Fibroblast of skin of back (primary cell): ENCODE measurements at regions not wholly inside any gene's neighbourhood (a gene's known extent, or its start where the extent isn't known, plus 50 kb on each side); places are given as distances from the start of the nearest gene placed in this dataset.
A peak's percentile ranks its signal among the peaks of the same experiment; 100 is the strongest.

Experiments
- DNase-seq: peaks from one replicate; pipeline ENCODE4 v3.0.0-alpha.2; 2013

DNA sequence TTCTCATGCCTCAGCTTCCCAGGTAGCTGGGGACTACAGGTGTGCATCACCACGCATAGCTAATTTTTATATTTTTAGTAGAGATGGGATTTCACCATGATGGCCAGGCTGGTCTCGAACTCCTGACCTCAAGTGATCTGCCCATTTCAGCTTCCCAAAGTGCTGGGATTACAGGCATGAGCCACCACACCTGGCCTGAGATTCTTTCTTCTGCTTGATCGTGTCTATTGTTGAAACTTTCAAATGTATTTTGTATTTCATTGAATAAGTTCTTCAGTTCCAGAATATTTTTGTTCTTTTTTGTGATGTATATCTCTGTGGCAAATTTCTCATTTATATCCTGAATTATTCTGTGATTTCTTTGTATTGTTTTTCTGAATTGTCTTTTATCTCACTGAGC is 1063.3 kb upstream of the WWC1 start:
- DNase-seq = no peak

DNA sequence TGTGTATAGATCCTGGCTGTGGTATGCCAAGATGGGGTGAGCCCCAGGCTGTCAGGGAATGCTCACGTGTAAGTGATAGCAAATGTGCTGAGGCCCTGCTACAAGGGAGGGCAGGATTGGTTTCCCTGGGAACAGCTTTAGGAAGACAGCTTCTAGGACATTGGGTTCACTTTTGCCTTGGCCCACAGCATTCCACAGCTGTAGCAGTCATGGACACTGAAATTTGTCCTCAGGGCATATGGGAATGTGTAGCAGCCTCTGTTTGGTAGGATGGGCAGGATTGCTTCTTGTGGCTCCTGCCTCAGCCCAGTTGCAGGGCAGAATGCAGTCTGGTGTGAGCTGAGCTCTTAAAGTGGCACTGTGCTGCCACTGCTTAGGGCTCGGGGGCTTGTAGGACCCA is 1061.7 kb upstream of the WWC1 start:
- DNase-seq = peak; percentile 17

- DNase-seq = no peak
Measured at GRCh38 chr5:167230414-167230813, 1061.0 kb upstream of the WWC1 start.

- DNase-seq = peak; percentile 19
Measured at GRCh38 chr5:167232675-167233311, 1058.7 kb upstream of the WWC1 start.

DNA sequence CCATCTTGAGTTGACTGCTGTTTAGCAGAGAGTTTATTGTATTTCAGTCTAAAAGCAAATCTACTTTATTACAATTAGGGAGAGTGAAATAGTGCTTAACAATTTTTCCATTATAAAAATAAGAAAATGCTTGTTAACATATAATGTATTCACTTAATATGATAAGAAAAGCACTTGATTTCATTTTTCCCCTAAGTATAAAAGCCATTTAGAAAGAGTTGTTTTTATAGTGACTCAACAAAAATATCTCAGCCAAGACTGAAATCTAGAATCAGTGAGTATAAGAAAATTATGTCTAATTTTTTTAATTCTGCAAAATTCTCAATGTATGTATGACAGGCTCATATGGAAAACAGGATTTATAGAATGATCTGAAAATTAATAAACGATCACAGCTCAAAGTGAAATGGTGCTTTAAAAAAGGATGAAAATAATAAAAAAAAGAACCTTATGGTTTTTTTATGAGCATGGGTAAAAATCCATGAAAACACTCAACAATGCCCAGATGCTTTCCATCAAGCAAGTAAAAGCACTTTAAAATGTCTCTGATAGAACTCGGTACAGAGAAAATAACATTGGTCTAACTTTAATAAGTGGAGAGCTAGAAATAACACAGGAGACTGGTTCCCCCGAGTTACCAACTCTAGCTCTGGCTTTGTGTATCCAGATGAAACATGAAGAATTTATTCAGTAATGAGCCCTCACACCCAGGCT is 1057.8 kb upstream of the WWC1 start:
- DNase-seq = peak; percentile 52

- no peak for DNase-seq
Measured at GRCh38 chr5:167241436-167242067, 1049.9 kb upstream of the WWC1 start.

GRCh38 chr5:167242701-167243100 is 1048.7 kb upstream of the WWC1 start:
- no peak for DNase-seq

DNA sequence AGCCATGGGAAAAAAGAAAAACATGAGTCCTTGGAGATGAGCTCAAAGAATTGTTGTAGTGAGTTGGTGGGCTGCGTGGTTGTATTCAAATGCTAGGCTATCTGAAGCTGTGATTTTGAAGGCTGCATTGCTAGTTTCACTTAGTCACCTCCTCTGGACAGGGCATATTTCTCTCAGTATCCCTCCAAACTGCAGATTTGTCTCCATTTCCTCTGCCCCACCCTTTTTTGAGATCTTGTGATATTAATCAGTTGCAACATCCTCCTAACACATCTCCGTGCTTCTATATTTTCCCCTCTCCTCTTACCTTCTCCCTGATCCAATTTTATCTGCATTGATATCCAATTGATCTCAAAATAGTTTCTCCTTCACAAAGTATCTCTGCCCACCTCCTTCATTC is 1048.0 kb upstream of the WWC1 start:
- DNase-seq = no peak

GRCh38 chr5:167244583-167244982 is 1046.9 kb upstream of the WWC1 start:
- DNase-seq = peak; percentile 33

DNA sequence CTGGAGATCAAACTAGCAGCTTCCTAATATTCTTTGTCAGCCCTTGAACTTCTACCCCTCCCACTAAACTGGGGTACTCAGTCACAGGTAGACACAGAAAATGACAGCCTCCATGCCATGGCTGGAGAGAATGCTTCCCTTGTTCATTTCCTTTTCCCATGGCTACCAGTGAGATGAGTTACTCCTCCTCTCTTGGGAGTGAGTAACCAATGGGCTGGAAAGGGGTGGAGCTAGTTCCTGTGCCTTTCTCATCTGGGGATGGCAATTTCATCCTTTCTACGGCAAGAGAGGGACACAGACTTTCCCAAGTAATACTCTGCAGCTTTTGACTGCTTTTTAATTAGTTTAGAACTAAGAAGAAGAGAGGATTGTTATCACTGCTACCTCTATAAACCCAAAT is 1045.6 kb upstream of the WWC1 start:
- DNase-seq = peak; percentile 39

- DNase-seq = peak; percentile 29
Measured at GRCh38 chr5:167247816-167248215, 1043.6 kb upstream of the WWC1 start.

DNA sequence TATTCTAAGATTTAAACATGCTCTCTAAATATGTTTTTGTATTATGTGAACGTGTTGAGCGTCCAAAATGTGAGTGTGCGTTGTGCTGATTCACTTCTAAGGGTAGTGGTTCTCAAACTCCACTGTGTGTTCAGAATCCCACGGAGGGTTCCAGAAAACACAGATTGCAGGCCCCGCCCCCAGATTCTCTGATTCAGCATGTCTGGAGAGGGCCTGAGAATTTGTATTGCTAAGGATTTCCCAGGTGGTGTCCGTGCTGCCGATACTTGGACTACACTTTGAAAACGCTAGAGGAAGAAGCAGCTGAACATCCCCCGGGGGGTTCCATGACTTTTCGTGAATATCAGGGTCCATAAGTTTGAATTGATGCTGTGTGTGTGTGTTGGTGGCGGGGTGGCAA is 1043.2 kb upstream of the WWC1 start:
- peak; percentile 23 for DNase-seq

DNA sequence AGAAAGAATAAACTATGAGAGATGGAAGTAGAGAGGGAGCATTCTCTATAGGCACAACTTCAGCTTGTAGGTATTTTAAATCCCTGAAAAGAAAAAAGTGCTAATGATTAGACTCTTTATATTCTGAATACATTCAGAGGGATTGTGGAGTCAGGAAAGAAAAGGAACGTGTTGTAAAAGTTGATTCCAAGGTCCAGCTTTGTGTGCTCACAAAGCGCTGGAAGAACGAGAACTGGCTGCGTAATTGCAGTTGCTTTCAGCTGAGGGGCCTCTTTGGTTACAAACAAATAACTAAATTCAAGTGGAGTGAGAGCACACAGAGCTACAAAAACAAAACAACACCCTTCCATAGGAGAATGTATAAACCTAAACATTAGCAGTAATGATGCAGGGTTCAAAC is 1040.4 kb upstream of the WWC1 start:
- DNase-seq = no peak

DNA sequence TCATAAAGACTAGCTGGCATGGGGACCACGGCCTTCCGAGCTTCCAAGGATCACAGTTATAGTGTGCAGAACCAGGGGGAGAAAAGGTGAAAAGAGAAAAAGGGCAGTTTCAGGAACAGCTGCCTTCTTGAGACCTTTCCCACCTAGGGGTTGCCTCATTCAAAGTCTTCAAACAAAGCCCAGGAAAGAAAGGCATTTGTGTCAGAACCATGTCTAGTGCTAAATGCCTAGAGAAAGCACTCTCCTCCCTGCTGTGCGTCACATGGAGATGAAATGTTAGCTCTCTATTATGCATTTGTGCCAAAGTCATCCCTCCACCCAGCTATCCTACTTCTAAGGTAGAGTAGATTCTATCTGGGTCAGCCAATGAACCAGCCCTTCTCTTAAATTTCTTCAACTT is 1037.3 kb upstream of the WWC1 start:
- DNase-seq = no peak

DNA sequence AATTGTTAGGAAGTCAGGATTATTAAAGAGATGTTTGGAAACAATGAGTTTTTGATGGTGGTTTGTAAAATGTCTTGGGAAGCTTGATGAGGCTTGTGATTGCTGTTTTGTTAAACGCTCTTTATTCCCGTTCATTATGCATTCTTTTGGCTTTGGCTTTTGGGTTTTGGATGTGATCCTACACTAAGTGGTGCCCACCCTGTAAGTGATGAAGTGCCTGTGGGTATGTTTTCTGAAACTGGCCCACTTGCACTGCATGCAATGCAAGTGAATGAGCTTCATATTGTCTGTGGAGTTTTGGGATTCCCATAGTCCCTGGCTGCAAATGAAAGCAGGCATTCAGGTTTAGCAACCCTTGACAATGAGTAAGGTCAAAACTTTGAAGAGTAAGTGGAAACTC is 1035.5 kb upstream of the WWC1 start:
- DNase-seq = no peak

- DNase-seq = no peak
Measured at GRCh38 chr5:167259806-167260205, 1031.6 kb upstream of the WWC1 start.

- no peak for DNase-seq
Measured at GRCh38 chr5:167261309-167262100, 1029.9 kb upstream of the WWC1 start.

GRCh38 chr5:167263185-167263584 is 1028.3 kb upstream of the WWC1 start:
- no peak for DNase-seq

- DNase-seq = no peak
Measured at GRCh38 chr5:167264348-167264747, 1027.1 kb upstream of the WWC1 start.

DNA sequence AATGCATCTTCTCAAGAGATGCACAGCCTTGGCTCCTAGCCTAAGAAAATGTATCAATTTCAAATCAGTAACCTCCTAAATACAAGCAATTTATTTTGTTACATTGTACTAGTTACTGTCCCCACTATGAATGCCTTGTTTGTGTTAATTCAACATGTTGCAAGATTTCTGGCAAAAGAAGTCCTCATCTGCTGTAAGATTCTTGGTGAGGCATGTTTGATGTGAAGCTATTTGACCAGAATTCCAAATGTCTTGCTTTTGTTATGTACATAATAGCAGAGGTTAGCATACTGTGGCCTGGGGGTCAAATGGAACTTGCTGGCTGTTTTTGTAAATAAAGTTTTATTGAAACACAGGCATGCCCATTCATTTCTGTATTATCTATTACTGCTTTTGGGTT is 1023.1 kb upstream of the WWC1 start:
- no peak for DNase-seq

DNA sequence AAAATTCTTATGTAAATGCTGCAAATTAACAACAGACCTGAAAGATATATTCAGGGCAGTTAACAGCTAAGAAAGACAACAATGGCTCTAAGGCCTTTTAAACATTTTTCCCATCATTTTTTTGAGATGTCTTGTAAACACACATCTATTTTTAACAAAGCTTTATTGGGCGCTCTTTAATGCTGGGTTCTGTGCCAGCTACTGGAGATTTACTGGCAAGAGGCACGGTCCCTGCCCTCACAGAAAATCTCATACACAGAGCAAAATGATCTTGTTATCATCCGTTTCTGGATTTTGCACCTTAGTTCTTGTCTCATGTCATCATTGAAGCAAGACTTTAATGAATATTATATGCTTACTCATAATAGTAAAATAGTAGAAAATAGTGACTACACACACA is 1022.3 kb upstream of the WWC1 start:
- DNase-seq = no peak

- no peak for DNase-seq
Measured at GRCh38 chr5:167271081-167271480, 1020.4 kb upstream of the WWC1 start.

DNA sequence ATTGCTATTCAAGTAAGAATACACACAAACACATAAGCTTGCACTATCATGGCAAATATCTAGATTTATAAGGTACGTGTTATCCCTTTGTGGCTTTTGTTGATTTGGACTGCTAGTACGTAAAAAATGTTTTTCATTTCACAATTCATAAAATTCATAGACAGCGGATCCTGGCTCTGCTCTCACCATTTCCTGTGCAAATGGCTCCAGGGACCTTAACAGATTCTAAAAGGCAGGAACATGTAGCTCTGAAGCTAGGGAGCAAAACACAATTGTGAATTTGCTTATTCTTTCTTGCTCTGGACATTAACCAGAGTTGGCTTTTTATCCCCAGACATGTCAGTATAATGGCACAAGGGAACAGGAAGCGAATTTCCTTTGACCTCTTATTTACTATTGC is 1019.9 kb upstream of the WWC1 start:
- no peak for DNase-seq
